ENCODE measurements at regions not wholly inside any gene's neighbourhood (a gene's known extent, or its start where the extent isn't known, plus 50 kb on each side); places are given as distances from the start of the nearest gene placed in this dataset.

- H3K27me3 Mint-ChIP-seq (ENCODE audit: low read depth, poor library complexity) = no peaks in the 10 kb centered on the region
- no peak for TF ChIP-seq CTCF (IDR thresholded peaks at IDR 0.05)
- no peak for DNase-seq
- H3K4me1 Mint-ChIP-seq = no peaks in the 10 kb centered on the region
- H3K27ac Mint-ChIP-seq = no peak overlapping the region
- no peaks in the 10 kb centered on the region for H3K36me3 Mint-ChIP-seq (ENCODE audit: low read depth)
- peaks cover 15% of the 10 kb centered on the region for H3K9me3 Mint-ChIP-seq
- H3K4me3 Mint-ChIP-seq = no peak overlapping the region
Measured at GRCh38 chr3:70658513-70659310, 346.3 kb upstream of the MDFIC2 start.

- no peaks in the 10 kb centered on the region for H3K27me3 Mint-ChIP-seq (ENCODE audit: low read depth, poor library complexity)
- no peaks in the 10 kb centered on the region for H3K4me1 Mint-ChIP-seq
- H3K36me3 Mint-ChIP-seq (ENCODE audit: low read depth) = no peaks in the 10 kb centered on the region
- DNase-seq = no peak
- H3K9me3 Mint-ChIP-seq = peaks cover 15% of the 10 kb centered on the region
- no peak for TF ChIP-seq CTCF (IDR thresholded peaks at IDR 0.05)
- no peak overlapping the region for H3K27ac Mint-ChIP-seq
- H3K4me3 Mint-ChIP-seq = no peak overlapping the region
Measured at GRCh38 chr3:70657454-70657853, 345.0 kb upstream of the MDFIC2 start.

- Mint-ChIP-seq H3K4me1 (no peaks in the 10 kb centered on the region), H3K27ac (no peak overlapping the region), H3K27me3 (ENCODE audit: low read depth, poor library complexity) (peaks cover 4% of the 10 kb centered on the region), H3K36me3 (ENCODE audit: low read depth) (no peaks in the 10 kb centered on the region), H3K4me3 (no peak overlapping the region), H3K9me3 (no peaks in the 10 kb centered on the region)
- no peak for DNase-seq
- no peak for TF ChIP-seq CTCF (IDR thresholded peaks at IDR 0.05)
Measured at GRCh38 chr3:70647823-70648222, 335.4 kb upstream of the MDFIC2 start.

- H3K36me3 Mint-ChIP-seq (ENCODE audit: low read depth) = no peaks in the 10 kb centered on the region
- no peak overlapping the region for H3K27ac Mint-ChIP-seq
- DNase-seq = no peak
Measured at GRCh38 chr3:70647094-70647493, 334.7 kb upstream of the MDFIC2 start.

GRCh38 chr3:70646635-70647034, 334.2 kb upstream of the MDFIC2 start:
- H3K27ac Mint-ChIP-seq = no peak overlapping the region
- no peak overlapping the region for H3K4me3 Mint-ChIP-seq
- DNase-seq = no peak
- no peaks in the 10 kb centered on the region for H3K9me3 Mint-ChIP-seq
- H3K4me1 Mint-ChIP-seq = no peaks in the 10 kb centered on the region
- H3K36me3 Mint-ChIP-seq (ENCODE audit: low read depth) = no peaks in the 10 kb centered on the region
- H3K27me3 Mint-ChIP-seq (ENCODE audit: low read depth, poor library complexity) = peaks cover 4% of the 10 kb centered on the region
- no peak for TF ChIP-seq CTCF (IDR thresholded peaks at IDR 0.05)

More at GRCh38 chr3:70647094-70647493, 334.7 kb upstream of the MDFIC2 start:
- no peak overlapping the region for H3K4me3 Mint-ChIP-seq
- H3K4me1 Mint-ChIP-seq = no peaks in the 10 kb centered on the region
- H3K9me3 Mint-ChIP-seq = no peaks in the 10 kb centered on the region
- TF ChIP-seq CTCF (IDR thresholded peaks at IDR 0.05) = no peak
- peaks cover 4% of the 10 kb centered on the region for H3K27me3 Mint-ChIP-seq (ENCODE audit: low read depth, poor library complexity)

GRCh38 chr3:70640481-70640880, 328.0 kb upstream of the MDFIC2 start:
- TF ChIP-seq CTCF (IDR thresholded peaks at IDR 0.05) = no peak
- H3K9me3 Mint-ChIP-seq = no peaks in the 10 kb centered on the region
- no peak overlapping the region for H3K27ac Mint-ChIP-seq
- no peaks in the 10 kb centered on the region for H3K4me1 Mint-ChIP-seq
- no peaks in the 10 kb centered on the region for H3K36me3 Mint-ChIP-seq (ENCODE audit: low read depth)
- H3K27me3 Mint-ChIP-seq (ENCODE audit: low read depth, poor library complexity) = peaks cover 3% of the 10 kb centered on the region
- H3K4me3 Mint-ChIP-seq = no peak overlapping the region
- no peak for DNase-seq
